ENCODE measurements at regions not wholly inside any gene's neighbourhood (a gene's known extent, or its start where the extent isn't known, plus 50 kb on each side); places are given as distances from the start of the nearest gene placed in this dataset.

DNA sequence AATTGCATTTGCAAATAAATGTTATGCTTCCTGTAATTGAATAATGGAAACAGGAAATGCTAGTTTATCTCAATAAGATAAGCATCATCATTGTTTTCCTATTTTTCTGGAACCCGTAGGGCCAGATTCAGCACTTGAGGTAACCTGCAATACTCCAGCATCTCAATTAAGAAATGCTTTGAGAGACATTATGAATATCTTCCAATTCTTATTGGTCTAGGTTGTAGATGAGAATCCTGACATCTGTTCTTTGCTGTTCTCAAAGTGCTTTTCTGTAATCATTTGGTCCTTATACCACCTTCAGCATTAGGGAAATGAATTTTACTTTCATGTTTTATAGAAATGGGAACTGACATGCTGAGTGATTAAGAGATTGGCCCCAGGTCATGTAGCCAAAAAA is 428.3 kb downstream of the CBLN4 start:
- Histone ChIP-seq H3K4me1 (no peaks in the 10 kb centered on the region), H3K9me3 (peaks cover 0 to 4% (median 0%) of the 10 kb centered on the region in 8 donors), H3K27me3 (replicated peaks in 1 of 7) (no peaks in the 10 kb centered on the region), H3K4me3 (no peak overlapping the region), H3K27ac (no peak overlapping the region), H3K36me3 (no peaks in the 10 kb centered on the region)
- WGBS, 5 donors: 22 to 43% (median 27%) methylated on average over 1 of the region's 1 CpG
- intact Hi-C loops (cut with DNase I; ENCODE audit: low total_unique reads): no loop called here
- no peak for DNase-seq
- TF ChIP-seq, protein P1, sequence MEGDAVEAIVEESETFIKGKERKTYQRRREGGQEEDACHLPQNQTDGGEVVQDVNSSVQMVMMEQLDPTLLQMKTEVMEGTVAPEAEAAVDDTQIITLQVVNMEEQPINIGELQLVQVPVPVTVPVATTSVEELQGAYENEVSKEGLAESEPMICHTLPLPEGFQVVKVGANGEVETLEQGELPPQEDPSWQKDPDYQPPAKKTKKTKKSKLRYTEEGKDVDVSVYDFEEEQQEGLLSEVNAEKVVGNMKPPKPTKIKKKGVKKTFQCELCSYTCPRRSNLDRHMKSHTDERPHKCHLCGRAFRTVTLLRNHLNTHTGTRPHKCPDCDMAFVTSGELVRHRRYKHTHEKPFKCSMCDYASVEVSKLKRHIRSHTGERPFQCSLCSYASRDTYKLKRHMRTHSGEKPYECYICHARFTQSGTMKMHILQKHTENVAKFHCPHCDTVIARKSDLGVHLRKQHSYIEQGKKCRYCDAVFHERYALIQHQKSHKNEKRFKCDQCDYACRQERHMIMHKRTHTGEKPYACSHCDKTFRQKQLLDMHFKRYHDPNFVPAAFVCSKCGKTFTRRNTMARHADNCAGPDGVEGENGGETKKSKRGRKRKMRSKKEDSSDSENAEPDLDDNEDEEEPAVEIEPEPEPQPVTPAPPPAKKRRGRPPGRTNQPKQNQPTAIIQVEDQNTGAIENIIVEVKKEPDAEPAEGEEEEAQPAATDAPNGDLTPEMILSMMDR (IDR thresholded peaks at IDR 0.05 in 8 of 11, conservative IDR thresholded peaks at IDR 0.05 in 3 of 11): no peak
- no peak for TF ChIP-seq POLR2AphosphoS5 (IDR thresholded peaks at IDR 0.05)

- no peak for TF ChIP-seq POLR2A (IDR thresholded peaks at IDR 0.05)
- TF ChIP-seq POLR2AphosphoS5 (IDR thresholded peaks at IDR 0.05): no peak
- TF ChIP-seq, protein P1 (IDR thresholded peaks at IDR 0.05 in 8 of 11, conservative IDR thresholded peaks at IDR 0.05 in 3 of 11): no peak
- WGBS, 5 donors: 77 to 89% (median 82%) methylated on average over 3 of the region's 3 CpGs
- no peak for DNase-seq
- Histone ChIP-seq H3K4me1 (no peaks in the 10 kb centered on the region), H3K27me3 (replicated peaks in 1 of 7) (no peaks in the 10 kb centered on the region), H3K27ac (no peak overlapping the region), H3K9me3 (peaks cover 0 to 16% (median 0%) of the 10 kb centered on the region in 8 donors), H3K36me3 (no peaks in the 10 kb centered on the region), H3K4me3 (no peak overlapping the region)
- intact Hi-C loops (cut with DNase I; ENCODE audit: low total_unique reads): no loop called here
Measured at GRCh38 chr20:55569084-55569483, 436.2 kb downstream of the CBLN4 start.

- no peaks in the 10 kb centered on the region for H3K27me3 ChIP-seq (replicated peaks in 1 of 7)
- TF ChIP-seq POLR2AphosphoS5 (IDR thresholded peaks at IDR 0.05) (no peak), POLR2A (IDR thresholded peaks at IDR 0.05) (no peak)
- TF ChIP-seq, protein P1 (IDR thresholded peaks at IDR 0.05 in 8 of 11, conservative IDR thresholded peaks at IDR 0.05 in 3 of 11): no peak
- H3K4me3 ChIP-seq: no peak overlapping the region
- 85 to 93% (median 87%) methylated on average over 6 of the region's 6 CpGs for WGBS, 5 donors
- no peak for DNase-seq
- H3K4me1 ChIP-seq: no peaks in the 10 kb centered on the region
- H3K36me3 ChIP-seq: no peaks in the 10 kb centered on the region
- peaks cover 0 to 16% (median 0%) of the 10 kb centered on the region in 8 donors for H3K9me3 ChIP-seq
- no peak overlapping the region for H3K27ac ChIP-seq
- intact Hi-C loops (cut with DNase I; ENCODE audit: low total_unique reads): no loop called here
Measured at GRCh38 chr20:55567826-55568225, 437.5 kb downstream of the CBLN4 start.

DNA sequence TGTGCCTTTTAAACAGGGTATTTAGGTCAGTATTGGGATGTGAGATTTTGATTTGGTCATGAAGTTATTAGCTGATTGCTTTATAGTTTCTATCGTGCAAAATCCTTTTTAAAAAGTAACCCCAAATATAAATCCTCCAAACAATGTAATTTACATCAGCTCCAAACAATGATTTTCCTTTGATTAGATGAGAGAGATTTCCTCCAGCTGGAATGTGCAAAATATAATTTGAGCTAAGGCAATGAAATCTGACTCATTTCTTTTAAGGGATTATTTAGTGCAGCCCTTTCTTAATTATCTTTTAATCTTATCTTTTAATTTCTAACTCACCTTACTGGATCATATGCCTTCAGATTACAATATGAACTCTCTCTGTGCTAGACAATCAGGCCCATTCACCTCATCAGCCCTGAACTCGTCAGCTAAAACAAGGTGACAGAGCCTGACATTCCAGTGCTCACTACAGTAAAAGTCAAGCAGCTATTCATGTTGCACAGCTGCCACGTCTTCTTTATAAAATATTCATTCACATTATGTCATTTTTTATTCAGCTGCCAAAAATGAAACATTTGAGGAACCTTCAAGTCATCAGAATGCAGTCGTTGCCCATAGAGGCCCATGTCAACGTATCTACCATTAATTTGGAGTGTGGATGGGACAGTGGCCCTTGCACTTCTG is 440.1 kb downstream of the CBLN4 start:
- Histone ChIP-seq H3K9me3 (peaks cover 0 to 16% (median 2%) of the 10 kb centered on the region in 8 donors), H3K27me3 (replicated peaks in 1 of 7) (no peaks in the 10 kb centered on the region), H3K27ac (no peak overlapping the region), H3K4me3 (no peak overlapping the region), H3K4me1 (no peaks in the 10 kb centered on the region), H3K36me3 (no peaks in the 10 kb centered on the region)
- intact Hi-C loops (cut with DNase I; ENCODE audit: low total_unique reads): no loop called here
- TF ChIP-seq POLR2A (IDR thresholded peaks at IDR 0.05): no peak
- TF ChIP-seq, protein P1 (IDR thresholded peaks at IDR 0.05 in 8 of 11, conservative IDR thresholded peaks at IDR 0.05 in 3 of 11): no peak
- no peak for TF ChIP-seq POLR2AphosphoS5 (IDR thresholded peaks at IDR 0.05)
- DNase-seq: no peak
- 48 to 73% (median 64%) methylated on average over 5 of the region's 5 CpGs for WGBS, 5 donors

Measured in spleen (tissue), 11 donors.